ENCODE measurements at regions not wholly inside any gene's neighbourhood (a gene's known extent, or its start where the extent isn't known, plus 50 kb on each side); places are given as distances from the start of the nearest gene placed in this dataset.

DNA sequence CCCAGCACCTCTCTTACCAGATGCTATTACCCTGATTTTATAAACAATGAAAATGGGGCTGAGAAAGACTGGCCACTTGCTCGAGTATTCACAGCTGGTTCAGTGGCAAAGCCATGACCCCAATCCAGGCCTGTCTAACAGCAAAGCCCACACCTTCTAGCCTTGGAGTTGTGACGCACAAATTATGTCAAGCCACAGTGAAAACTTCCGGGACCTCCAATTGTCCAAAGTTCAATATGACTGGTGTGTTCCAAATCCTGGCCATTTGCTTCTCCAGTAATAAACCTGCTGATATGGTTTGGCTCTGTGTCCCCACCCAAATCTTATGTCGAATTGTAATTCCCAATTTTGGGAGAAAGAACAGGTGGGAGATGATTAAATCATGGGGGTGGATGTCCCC, 64.7 kb upstream of the RIOK3 start:
- no peak for DNase-seq (ENCODE audit: low read depth)
- no peak overlapping the region for H3K4me3 ChIP-seq (ENCODE audit: control insufficient read depth, low read depth, low read length)
- TF ChIP-seq, protein P1, sequence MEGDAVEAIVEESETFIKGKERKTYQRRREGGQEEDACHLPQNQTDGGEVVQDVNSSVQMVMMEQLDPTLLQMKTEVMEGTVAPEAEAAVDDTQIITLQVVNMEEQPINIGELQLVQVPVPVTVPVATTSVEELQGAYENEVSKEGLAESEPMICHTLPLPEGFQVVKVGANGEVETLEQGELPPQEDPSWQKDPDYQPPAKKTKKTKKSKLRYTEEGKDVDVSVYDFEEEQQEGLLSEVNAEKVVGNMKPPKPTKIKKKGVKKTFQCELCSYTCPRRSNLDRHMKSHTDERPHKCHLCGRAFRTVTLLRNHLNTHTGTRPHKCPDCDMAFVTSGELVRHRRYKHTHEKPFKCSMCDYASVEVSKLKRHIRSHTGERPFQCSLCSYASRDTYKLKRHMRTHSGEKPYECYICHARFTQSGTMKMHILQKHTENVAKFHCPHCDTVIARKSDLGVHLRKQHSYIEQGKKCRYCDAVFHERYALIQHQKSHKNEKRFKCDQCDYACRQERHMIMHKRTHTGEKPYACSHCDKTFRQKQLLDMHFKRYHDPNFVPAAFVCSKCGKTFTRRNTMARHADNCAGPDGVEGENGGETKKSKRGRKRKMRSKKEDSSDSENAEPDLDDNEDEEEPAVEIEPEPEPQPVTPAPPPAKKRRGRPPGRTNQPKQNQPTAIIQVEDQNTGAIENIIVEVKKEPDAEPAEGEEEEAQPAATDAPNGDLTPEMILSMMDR (IDR thresholded peaks at IDR 0.05; ENCODE audit: control insufficient read depth, insufficient read depth, low read depth, low read length, missing control alignments) = no peak

DNA sequence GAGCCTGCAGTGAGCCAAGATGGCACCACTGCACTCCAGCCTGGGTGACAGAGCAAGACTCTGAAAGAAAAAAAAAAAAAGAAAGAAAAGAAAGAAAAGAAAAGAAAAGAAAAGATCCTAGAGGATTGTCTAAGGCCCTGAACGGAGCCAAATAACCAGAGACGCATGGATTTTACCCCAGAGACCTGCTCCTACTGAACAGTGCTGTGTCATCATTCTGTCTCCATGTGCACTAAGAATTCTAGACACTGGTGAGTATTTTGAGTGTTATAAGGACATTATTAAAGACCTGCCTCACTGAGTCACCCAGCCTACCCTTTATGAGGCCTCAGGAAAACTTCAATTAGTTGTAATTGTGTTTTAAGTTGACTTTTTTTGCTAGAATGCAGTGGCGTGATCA, 61.9 kb upstream of the RIOK3 start:
- no peak overlapping the region for H3K4me3 ChIP-seq (ENCODE audit: control insufficient read depth, low read depth, low read length)
- no peak for DNase-seq (ENCODE audit: low read depth)
- TF ChIP-seq, protein P1 (IDR thresholded peaks at IDR 0.05; ENCODE audit: control insufficient read depth, insufficient read depth, low read depth, low read length, missing control alignments) = no peak

GRCh38 chr18:23397907-23398306, 55.2 kb upstream of the RIOK3 start:
- TF ChIP-seq, protein P1 (IDR thresholded peaks at IDR 0.05; ENCODE audit: control insufficient read depth, insufficient read depth, low read depth, low read length, missing control alignments) = no peak
- H3K4me3 ChIP-seq (ENCODE audit: control insufficient read depth, low read depth, low read length) = no peak overlapping the region
- no peak for DNase-seq (ENCODE audit: low read depth)

DNA sequence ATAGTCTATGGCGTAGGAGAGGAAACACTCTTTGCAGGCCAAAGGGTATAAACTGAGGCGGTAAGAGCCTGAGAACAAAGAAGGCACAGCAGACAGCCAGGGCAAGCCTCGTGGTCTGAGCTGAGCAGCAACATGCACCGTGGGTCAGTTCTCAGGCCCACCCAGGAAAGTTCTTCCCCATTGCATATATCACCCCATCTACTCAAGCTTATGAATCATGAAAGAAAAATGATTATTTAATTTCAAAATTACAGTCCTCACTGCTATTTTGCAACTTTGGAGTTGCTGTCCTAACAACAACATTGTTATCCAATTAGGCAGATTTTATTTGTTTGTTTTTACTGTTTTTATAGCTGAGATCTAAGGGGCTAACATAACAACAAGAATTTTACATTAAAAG, 54.7 kb upstream of the RIOK3 start:
- DNase-seq (ENCODE audit: low read depth) = no peak
- TF ChIP-seq, protein P1 (IDR thresholded peaks at IDR 0.05; ENCODE audit: control insufficient read depth, insufficient read depth, low read depth, low read length, missing control alignments) = no peak
- no peak overlapping the region for H3K4me3 ChIP-seq (ENCODE audit: control insufficient read depth, low read depth, low read length)

DNA sequence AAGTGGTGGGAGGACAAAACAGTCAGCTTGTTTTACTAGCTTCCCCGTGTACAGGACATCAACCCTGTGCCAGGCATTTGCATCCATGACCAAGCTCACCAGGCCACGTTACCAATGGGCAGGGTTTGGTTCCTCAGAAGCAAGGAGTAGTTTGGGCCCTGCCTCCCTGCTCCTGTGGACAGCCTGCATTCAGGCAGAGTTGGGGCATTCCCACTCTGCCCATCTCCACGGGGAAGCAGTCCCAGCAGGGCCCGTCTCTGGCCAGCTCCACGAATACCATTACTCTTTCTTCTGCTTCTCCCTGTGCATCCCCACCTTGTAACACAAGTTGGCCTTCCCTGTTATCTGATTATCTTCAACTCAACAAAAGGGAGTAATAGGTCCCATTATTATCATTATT, 54.0 kb upstream of the RIOK3 start:
- H3K4me3 ChIP-seq (ENCODE audit: control insufficient read depth, low read depth, low read length) = no peak overlapping the region
- TF ChIP-seq, protein P1 (IDR thresholded peaks at IDR 0.05; ENCODE audit: control insufficient read depth, insufficient read depth, low read depth, low read length, missing control alignments) = no peak
- DNase-seq (ENCODE audit: low read depth) = no peak

- no peak overlapping the region for H3K4me3 ChIP-seq (ENCODE audit: control insufficient read depth, low read depth, low read length)
- TF ChIP-seq, protein P1 (IDR thresholded peaks at IDR 0.05; ENCODE audit: control insufficient read depth, insufficient read depth, low read depth, low read length, missing control alignments) = no peak
- DNase-seq (ENCODE audit: low read depth) = no peak
These were observed 52.2 kb upstream of the RIOK3 start for GRCh38 chr18:23400918-23401317.

All from AG09309 (cell line).